Activated naive CD4-positive, alpha-beta T cell treated with anti-CD3 and anti-CD28 coated beads for 36 hours (primary cell): ENCODE measurements at regions not wholly inside any gene's neighbourhood (a gene's known extent, or its start where the extent isn't known, plus 50 kb on each side); places are given as distances from the start of the nearest gene placed in this dataset.

Experiments
- CTCF ChIA-PET: fragments of 350-600 bp; sonication (Branson Sonifier 250); formaldehyde crosslinking; loops from one replicate; lab custom pipeline; 2021; ENCODE audit warnings: antibody characterized with exemption; lab: Charles Lee
- DNase-seq: peaks from one replicate; pipeline ENCODE4 v3.0.0-alpha.2; 2020
- H3K27ac Mint-ChIP-seq: one replicate; pipeline ENCODE4 v1.8.0; 2021; ENCODE audit warnings: mild to moderate bottlenecking, mixed read lengths
- H3K27me3 Mint-ChIP-seq: one replicate; pipeline ENCODE4 v1.8.0; 2021; ENCODE audit warnings: low read depth, mixed read lengths
- H3K36me3 Mint-ChIP-seq: one replicate; pipeline ENCODE4 v1.8.0; 2021; ENCODE audit warnings: low read depth, mixed read lengths
- H3K4me1 Mint-ChIP-seq: one replicate; pipeline ENCODE4 v1.8.0; 2021; ENCODE audit warnings: low read depth, mixed read lengths
- H3K4me3 Mint-ChIP-seq: one replicate; pipeline ENCODE4 v1.8.0; 2021; ENCODE audit warnings: mild to moderate bottlenecking, moderate library complexity, mixed read lengths
- H3K9me3 Mint-ChIP-seq: one replicate; pipeline ENCODE4 v1.8.0; 2021; ENCODE audit warnings: mixed read lengths
- intact Hi-C: fragments of 100-400 bp; cut with micrococcal nuclease; formaldehyde crosslinking; loops from one replicate; pipeline ENCODE4 v1.15.1; 2023

- DNase-seq: no peak
- Mint-ChIP-seq H3K4me3 (no peak overlapping the region), H3K27me3 (peaks cover 2% of the 10 kb centered on the region), H3K36me3 (no peaks in the 10 kb centered on the region), H3K9me3 (no peaks in the 10 kb centered on the region), H3K4me1 (no peaks in the 10 kb centered on the region), H3K27ac (no peak overlapping the region)
- CTCF ChIA-PET: interaction anchor here (1.2 kb wide), 1 partner anchor 11 kb away, joined by 3 read pairs; no protein-coding TSS in a partner anchor
- intact Hi-C loops: no loop called here
These were observed 171.7 kb upstream of the SLC4A4 start for GRCh38 chr4:71167083-71167482.

GRCh38 chr4:71171592-71171991 is 167.2 kb upstream of the SLC4A4 start:
- no peak overlapping the region for H3K27ac Mint-ChIP-seq
- DNase-seq: no peak
- peaks cover 6% of the 10 kb centered on the region for H3K27me3 Mint-ChIP-seq
- no peaks in the 10 kb centered on the region for H3K36me3 Mint-ChIP-seq
- peaks cover 2% of the 10 kb centered on the region for H3K9me3 Mint-ChIP-seq
- no peak overlapping the region for H3K4me3 Mint-ChIP-seq
- no peaks in the 10 kb centered on the region for H3K4me1 Mint-ChIP-seq
- CTCF ChIA-PET: no interaction called here
- intact Hi-C loops: no loop called here

DNA sequence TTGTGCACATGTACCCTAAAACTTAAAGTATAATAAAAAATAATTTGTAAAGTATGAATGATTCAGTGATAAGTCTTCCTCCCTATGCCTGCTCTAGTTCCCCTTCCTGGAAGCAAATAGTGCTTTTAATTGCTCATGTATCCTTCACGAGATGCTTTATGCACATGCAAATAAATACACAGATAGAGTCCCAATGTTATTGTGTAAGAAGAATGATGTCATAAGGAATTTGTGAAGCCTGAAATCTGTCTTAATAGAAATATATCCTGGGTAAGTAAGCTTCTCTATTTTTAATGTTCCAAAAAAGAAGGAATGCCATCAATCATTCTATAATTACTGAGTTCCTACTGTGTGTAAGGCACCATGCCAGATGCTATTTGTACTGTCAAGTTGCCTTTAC is 157.5 kb upstream of the SLC4A4 start:
- no peaks in the 10 kb centered on the region for H3K9me3 Mint-ChIP-seq
- H3K36me3 Mint-ChIP-seq: no peaks in the 10 kb centered on the region
- H3K4me3 Mint-ChIP-seq: no peak overlapping the region
- CTCF ChIA-PET: no interaction called here
- intact Hi-C loops: loop anchor here (5.0 kb wide), 1 partner anchor 1121 kb away; no protein-coding TSS in a partner anchor
- peaks cover 6% of the 10 kb centered on the region for H3K4me1 Mint-ChIP-seq
- DNase-seq: no peak
- peaks cover 19% of the 10 kb centered on the region for H3K27me3 Mint-ChIP-seq
- H3K27ac Mint-ChIP-seq: no peak overlapping the region

DNA sequence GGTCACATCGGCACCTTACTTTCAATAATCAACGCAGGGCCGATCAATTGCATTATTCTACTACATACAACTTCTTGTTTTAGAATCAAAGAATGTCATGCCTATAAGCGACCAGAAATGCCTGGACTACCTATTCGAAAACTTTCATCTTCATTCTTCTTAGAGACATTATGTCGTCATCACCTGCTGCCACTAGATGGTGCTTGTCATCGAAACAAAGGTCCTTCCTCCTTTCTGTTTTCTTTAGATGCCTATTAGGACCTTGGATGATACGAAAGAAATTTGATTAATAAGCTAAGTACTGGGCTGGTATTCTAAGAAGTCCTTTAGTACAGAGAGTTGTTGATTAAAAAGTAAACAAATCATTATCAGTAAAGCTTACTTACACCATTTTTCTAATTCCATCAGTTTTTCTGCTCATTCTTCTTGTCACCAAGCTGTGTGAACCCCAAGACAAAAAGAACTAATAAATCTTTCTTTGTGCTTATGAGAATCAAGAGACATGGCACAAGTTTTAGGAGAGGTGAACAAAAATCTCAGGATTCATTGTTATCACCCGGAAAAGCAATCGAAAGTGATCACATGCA is 154.5 kb upstream of the SLC4A4 start:
- Mint-ChIP-seq H3K27me3 (peaks cover 35% of the 10 kb centered on the region), H3K9me3 (no peaks in the 10 kb centered on the region)

DNA sequence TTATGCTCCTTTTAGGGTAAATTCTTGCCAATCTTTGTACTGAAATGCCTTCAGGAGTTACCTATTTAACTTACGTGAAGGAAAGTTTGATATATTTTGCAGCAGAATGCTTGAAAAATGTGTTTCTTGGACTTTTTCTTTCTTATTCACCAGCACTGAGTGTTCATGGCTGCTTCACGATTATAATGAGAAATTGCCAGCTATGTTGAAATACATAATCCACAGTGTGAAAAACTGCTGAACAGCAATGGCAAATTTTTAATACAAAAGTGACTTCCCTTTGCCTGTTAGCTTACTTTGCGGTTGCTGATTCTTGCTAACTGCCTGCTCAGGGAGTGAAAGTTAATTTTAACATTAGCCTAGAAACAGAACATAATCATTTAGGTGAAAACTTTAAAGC is 153.8 kb upstream of the SLC4A4 start:
- H3K36me3 Mint-ChIP-seq: no peaks in the 10 kb centered on the region
- H3K9me3 Mint-ChIP-seq: no peaks in the 10 kb centered on the region
- H3K27me3 Mint-ChIP-seq: peaks cover 43% of the 10 kb centered on the region
- CTCF ChIA-PET: interaction anchor here (0.7 to 1.7 kb wide), 10 partner anchors 10 to 527 kb away, joined by 3 to 6 read pairs (median 4); no protein-coding TSS in a partner anchor
- DNase-seq: no peak
- H3K4me3 Mint-ChIP-seq: no peak overlapping the region
- intact Hi-C loops: loop anchor here (2.0 to 5.0 kb wide), 4 partner anchors 193 to 584 kb away; partner anchors contain the start of gene DCK
- peaks cover 18% of the 10 kb centered on the region for H3K4me1 Mint-ChIP-seq
- no peak overlapping the region for H3K27ac Mint-ChIP-seq

More for the DNA sequence above, 154.5 kb upstream of the SLC4A4 start:
- DNase-seq: peak; percentile 69
- no peak overlapping the region for H3K4me3 Mint-ChIP-seq
- CTCF ChIA-PET: interaction anchor here (0.6 to 1.7 kb wide), 17 partner anchors 11 to 528 kb away, joined by 3 to 6 read pairs (median 3); no protein-coding TSS in a partner anchor
- peaks cover 18% of the 10 kb centered on the region for H3K4me1 Mint-ChIP-seq
- intact Hi-C loops: loop anchor here (1.0 to 5.0 kb wide), 4 partner anchors 529 to 1118 kb away; no protein-coding TSS in a partner anchor
- H3K36me3 Mint-ChIP-seq: no peaks in the 10 kb centered on the region
- no peak overlapping the region for H3K27ac Mint-ChIP-seq

GRCh38 chr4:71186257-71186565 is 152.6 kb upstream of the SLC4A4 start:
- H3K4me1 Mint-ChIP-seq: peaks cover 18% of the 10 kb centered on the region
- H3K27me3 Mint-ChIP-seq: peaks cover 52% of the 10 kb centered on the region
- no peaks in the 10 kb centered on the region for H3K9me3 Mint-ChIP-seq
- no peak for DNase-seq
- H3K4me3 Mint-ChIP-seq: peak overlapping the region; percentile 76
- H3K36me3 Mint-ChIP-seq: no peaks in the 10 kb centered on the region
- CTCF ChIA-PET: interaction anchor here (0.6 to 1.4 kb wide), 3 partner anchors 60 to 534 kb away, joined by 3 read pairs; no protein-coding TSS in a partner anchor
- H3K27ac Mint-ChIP-seq: no peak overlapping the region
- intact Hi-C loops: loop anchor here (5.0 kb wide), 2 partner anchors 194 to 371 kb away; partner anchors contain the start of gene DCK

DNA sequence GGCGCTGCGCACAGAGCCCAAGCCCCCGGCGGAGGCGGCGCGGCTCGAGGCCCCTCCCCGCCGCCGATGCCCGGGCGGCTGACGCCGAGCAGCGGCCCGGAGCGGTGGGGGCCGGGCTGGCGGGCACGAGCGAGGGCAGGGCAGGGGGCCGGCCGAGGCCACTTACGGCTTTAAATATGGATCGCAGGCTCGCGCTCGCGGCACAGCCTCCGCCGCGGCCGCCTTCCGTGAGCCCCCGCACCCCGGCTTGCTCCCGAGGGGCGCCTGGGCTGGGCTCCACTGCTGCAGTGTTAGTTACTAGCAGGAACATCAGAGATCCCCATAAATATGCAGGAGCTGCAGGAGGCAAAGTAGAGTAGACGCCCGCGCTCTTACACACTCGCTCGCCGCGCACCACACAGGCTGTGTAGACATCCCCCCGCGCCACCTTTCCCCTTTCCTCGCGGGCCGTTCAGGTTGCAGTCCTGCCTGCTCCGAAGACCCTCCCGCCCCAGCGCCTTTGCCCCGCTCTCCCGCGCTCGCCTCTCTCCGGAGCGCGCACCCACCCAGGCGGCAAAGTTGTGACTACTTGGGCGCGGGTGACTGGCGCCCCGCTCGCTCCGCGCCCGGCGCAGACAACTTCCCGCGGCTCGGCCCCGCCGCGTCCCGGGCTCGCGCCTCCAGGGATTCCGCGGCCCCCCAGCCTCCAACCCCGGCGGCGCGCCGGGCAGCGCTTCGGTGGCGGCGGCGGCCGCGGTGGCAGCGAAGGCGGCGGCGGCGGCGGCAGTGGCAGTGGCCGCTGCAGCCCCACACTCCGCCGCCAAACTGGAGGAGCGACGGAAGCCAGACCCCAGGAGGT is 152.0 kb upstream of the SLC4A4 start:
- CTCF ChIA-PET: interaction anchor here (1.4 kb wide), 1 partner anchor 525 kb away, joined by 3 read pairs; no protein-coding TSS in a partner anchor
- no peaks in the 10 kb centered on the region for H3K36me3 Mint-ChIP-seq
- H3K27ac Mint-ChIP-seq: no peak overlapping the region
- intact Hi-C loops: loop anchor here (5.0 kb wide), 2 partner anchors 194 to 371 kb away; partner anchors contain the start of gene DCK
- H3K4me3 Mint-ChIP-seq: peak overlapping the region; percentile 76
- H3K4me1 Mint-ChIP-seq: peaks cover 18% of the 10 kb centered on the region
- peaks cover 56% of the 10 kb centered on the region for H3K27me3 Mint-ChIP-seq
- peak; percentile 14 for DNase-seq
- H3K9me3 Mint-ChIP-seq: no peaks in the 10 kb centered on the region

- intact Hi-C loops: loop anchor here (5.0 kb wide), 2 partner anchors 195 to 370 kb away; partner anchors contain the start of gene DCK
- peaks cover 18% of the 10 kb centered on the region for H3K4me1 Mint-ChIP-seq
- H3K9me3 Mint-ChIP-seq: no peaks in the 10 kb centered on the region
- peaks cover 59% of the 10 kb centered on the region for H3K27me3 Mint-ChIP-seq
- CTCF ChIA-PET: interaction anchor here (1.0 kb wide), 1 partner anchor 177 kb away, joined by 6 read pairs; no protein-coding TSS in a partner anchor
- H3K4me3 Mint-ChIP-seq: peak overlapping the region; percentile 70
- H3K27ac Mint-ChIP-seq: no peak overlapping the region
- DNase-seq: peak; percentile 20
- no peaks in the 10 kb centered on the region for H3K36me3 Mint-ChIP-seq
These were observed 151.2 kb upstream of the SLC4A4 start for GRCh38 chr4:71187404-71188155.

DNA sequence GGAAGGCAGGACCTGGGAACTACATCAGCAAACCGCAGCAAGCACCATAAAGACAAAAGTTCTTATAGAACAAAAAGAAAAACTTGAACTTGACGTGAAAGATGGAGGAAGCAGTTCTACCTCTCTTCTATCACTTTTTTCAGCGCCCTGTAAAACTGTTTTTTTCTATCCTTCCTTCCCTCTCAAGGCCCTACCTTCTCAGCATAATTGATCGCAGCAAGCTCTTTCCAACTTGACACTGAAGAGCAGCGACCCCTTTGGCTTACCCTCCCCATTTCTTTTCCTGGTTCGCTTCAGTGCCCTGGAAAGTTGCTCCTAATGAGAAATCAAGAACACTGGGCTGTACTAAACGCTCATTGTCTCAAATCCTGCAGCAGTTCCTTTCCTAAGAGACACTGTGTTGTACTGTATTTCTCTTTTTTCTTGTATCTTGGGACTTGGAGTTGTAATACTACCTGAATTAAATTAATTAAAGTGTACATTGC is 150.6 kb upstream of the SLC4A4 start:
- CTCF ChIA-PET: interaction anchor here (1.0 kb wide), 1 partner anchor 178 kb away, joined by 6 read pairs; no protein-coding TSS in a partner anchor
- no peaks in the 10 kb centered on the region for H3K9me3 Mint-ChIP-seq
- H3K36me3 Mint-ChIP-seq: no peaks in the 10 kb centered on the region
- peak overlapping the region; percentile 70 for H3K4me3 Mint-ChIP-seq
- no peak overlapping the region for H3K27ac Mint-ChIP-seq
- no peak for DNase-seq
- intact Hi-C loops: loop anchor here (5.0 kb wide), 2 partner anchors 196 to 369 kb away; partner anchors contain the start of gene DCK
- H3K27me3 Mint-ChIP-seq: peaks cover 64% of the 10 kb centered on the region
- peaks cover 18% of the 10 kb centered on the region for H3K4me1 Mint-ChIP-seq

GRCh38 chr4:71188951-71189350 is 149.9 kb upstream of the SLC4A4 start:
- no peaks in the 10 kb centered on the region for H3K36me3 Mint-ChIP-seq
- H3K9me3 Mint-ChIP-seq: no peaks in the 10 kb centered on the region
- H3K27me3 Mint-ChIP-seq: peaks cover 68% of the 10 kb centered on the region
- H3K4me1 Mint-ChIP-seq: peaks cover 18% of the 10 kb centered on the region
- H3K27ac Mint-ChIP-seq: no peak overlapping the region
- CTCF ChIA-PET: no interaction called here
- no peak overlapping the region for H3K4me3 Mint-ChIP-seq
- DNase-seq: no peak
- intact Hi-C loops: loop anchor here (5.0 kb wide), 2 partner anchors 197 to 368 kb away; partner anchors contain the start of gene DCK

DNA sequence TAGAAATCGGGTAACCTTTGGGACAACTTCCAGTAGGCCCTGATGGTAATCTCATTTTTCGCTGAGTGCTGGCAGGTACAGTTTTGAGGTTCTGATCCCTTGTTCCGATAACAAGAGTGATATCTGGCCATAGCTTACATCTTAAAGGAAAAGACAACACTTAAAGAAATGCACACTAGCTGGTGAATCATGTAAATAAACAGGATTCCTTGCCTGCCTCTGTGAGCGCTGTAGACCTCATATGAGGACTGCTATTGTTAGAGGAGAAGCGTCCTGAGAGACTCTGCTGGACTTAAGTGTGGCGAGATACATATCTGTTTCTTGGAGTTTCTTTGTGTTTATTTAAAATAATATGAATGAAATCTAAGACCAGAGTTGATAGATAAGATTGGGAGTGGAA is 149.3 kb upstream of the SLC4A4 start:
- H3K36me3 Mint-ChIP-seq: no peaks in the 10 kb centered on the region
- H3K9me3 Mint-ChIP-seq: no peaks in the 10 kb centered on the region
- intact Hi-C loops: loop anchor here (5.0 kb wide), 2 partner anchors 197 to 368 kb away; partner anchors contain the start of gene DCK
- H3K27ac Mint-ChIP-seq: no peak overlapping the region
- no peak overlapping the region for H3K4me3 Mint-ChIP-seq
- H3K4me1 Mint-ChIP-seq: peaks cover 17% of the 10 kb centered on the region
- DNase-seq: no peak
- CTCF ChIA-PET: no interaction called here
- H3K27me3 Mint-ChIP-seq: peaks cover 63% of the 10 kb centered on the region
